GM19351 (cell line): ENCODE measurements at regions not wholly inside any gene's neighbourhood (a gene's known extent, or its start where the extent isn't known, plus 50 kb on each side); places are given as distances from the start of the nearest gene placed in this dataset.

Experiments used
- ATAC-seq: cut with Tn5 transposase; IDR thresholded peaks from one replicate; pipeline ENCODE4 v1.9.1; 2021; ENCODE audit warnings: mild to moderate bottlenecking, moderate library complexity; ENCODE audit not compliant: unreplicated experiment

DNA sequence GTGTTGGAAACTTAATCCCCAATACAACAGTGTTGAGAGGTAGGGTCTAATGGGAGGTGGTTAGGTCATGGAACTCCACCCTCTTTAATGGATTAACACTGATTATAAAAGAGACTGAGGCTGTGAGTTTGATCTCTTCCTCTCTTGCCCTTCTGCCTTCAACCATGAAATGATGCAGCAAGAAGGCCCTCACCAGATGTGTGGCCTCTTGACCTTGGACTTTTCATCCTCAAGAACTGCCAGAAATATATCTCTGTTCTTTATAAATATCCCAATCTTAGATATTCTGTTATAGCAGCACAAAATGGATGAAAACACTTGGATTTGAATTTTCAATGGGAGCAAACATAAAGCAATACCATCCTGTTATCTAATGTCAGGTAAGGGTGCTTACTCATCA, 67.6 kb downstream of the NMUR2 start:
- ATAC-seq = no peak

- ATAC-seq = no peak
Observed at GRCh38 chr5:152335461-152335860, 69.6 kb downstream of the NMUR2 start.

GRCh38 chr5:152332716-152333460, 72.2 kb downstream of the NMUR2 start:
- ATAC-seq = no peak

GRCh38 chr5:152331718-152332117, 73.4 kb downstream of the NMUR2 start:
- ATAC-seq = no peak

GRCh38 chr5:152331006-152331405, 74.1 kb downstream of the NMUR2 start:
- ATAC-seq = no peak

- no peak for ATAC-seq
Observed at GRCh38 chr5:152329761-152330283, 75.3 kb downstream of the NMUR2 start.

DNA sequence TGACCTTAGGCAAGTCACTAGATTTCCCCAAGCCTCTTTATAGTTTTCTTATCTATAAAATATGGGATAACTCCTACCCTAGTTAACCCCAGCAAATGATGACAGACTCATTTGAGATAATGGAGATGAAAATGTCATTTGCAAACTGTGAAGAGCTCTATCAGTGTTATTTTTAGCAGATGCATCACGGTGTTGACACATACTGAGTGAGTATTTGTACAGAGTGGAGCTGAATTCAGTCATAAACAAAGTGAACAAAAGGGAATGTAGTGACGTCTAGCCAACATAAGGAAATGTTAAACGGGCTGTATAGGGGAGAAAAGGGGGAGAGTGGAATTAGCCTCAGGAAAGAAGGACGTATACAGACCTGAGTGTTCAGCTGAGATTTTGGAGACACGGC, 75.9 kb downstream of the NMUR2 start:
- no peak for ATAC-seq

- no peak for ATAC-seq
Observed at GRCh38 chr5:152315942-152316341, 89.1 kb downstream of the NMUR2 start.

GRCh38 chr5:152314196-152314829, 90.8 kb downstream of the NMUR2 start:
- no peak for ATAC-seq

GRCh38 chr5:152309926-152310450, 95.1 kb downstream of the NMUR2 start:
- no peak for ATAC-seq

GRCh38 chr5:152306386-152306785, 98.7 kb downstream of the NMUR2 start:
- no peak for ATAC-seq

- no peak for ATAC-seq
Observed at GRCh38 chr5:152305525-152305924, 99.6 kb downstream of the NMUR2 start.

- ATAC-seq = no peak
Observed at GRCh38 chr5:152303841-152304240, 101.2 kb downstream of the NMUR2 start.

DNA sequence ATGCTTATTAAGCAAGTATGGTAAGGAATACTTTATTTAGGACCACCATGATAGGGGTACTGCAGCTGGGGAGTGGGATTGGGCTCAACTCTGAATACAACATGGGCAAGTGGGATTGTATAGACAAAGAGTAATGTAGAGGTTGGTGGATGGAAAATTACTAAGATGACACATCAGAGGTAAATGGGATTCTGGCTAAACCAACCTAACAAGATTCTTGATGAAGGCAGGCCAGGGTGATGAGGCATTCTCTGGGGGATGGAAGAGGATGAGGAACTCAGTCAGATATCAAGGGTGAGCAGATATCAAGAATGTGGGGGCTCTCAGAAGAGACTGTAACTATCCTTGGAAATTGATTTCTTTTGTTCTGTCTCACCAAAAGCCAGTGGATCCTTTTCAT, 107.2 kb downstream of the NMUR2 start:
- ATAC-seq = no peak

DNA sequence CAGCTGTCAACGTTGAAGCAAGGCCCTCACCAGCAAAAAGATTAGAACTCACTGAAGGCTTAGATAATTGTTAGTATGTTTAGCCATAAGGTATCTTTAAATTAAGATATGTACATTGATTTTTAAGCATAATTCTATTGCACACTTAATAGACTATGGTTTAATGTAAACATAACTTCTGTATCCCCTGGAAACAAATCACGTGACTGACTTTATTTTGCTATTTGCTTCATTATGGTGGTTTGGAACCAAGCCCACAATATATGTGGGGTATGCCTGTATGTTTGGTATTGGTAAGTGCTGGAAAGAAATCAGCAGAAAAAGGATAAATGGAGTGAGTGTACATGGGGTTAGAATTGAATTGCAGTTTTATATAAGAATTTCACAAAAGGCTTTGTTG, 111.9 kb downstream of the NMUR2 start:
- no peak for ATAC-seq

- ATAC-seq = no peak
Observed at GRCh38 chr5:152290181-152290580, 114.9 kb downstream of the NMUR2 start.

DNA sequence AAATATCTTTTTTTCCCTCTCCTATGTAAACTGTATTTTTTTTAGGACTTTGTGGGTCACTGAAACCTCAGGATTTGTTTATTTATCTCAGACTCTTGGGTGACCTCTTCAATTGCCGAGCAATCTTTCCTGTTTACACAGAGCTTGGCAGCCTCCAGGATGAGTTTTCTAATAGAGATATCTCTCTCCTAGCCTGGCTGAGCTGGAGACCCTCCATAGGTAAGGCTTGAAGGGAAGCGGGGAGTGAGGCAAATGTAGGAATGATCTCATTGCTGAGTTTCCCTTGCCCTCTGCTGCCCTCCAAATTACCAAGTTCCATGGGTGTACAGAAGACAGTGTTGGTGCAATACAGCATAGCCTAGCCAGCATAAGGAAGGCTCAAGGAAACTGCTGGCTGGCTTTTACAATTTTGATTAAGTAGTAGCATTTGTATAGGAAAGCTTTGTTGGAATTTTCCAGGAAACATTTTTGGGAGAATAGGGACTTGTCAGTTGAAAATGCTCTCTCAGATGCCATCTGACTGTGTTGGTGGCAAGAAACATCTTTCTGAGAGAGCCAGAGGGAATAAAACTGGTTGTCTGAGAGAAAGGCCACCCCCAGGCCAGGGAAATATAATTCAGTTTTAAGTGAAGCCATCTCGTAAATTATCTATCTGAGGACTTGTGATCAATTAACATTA, 116.0 kb downstream of the NMUR2 start:
- ATAC-seq = no peak

DNA sequence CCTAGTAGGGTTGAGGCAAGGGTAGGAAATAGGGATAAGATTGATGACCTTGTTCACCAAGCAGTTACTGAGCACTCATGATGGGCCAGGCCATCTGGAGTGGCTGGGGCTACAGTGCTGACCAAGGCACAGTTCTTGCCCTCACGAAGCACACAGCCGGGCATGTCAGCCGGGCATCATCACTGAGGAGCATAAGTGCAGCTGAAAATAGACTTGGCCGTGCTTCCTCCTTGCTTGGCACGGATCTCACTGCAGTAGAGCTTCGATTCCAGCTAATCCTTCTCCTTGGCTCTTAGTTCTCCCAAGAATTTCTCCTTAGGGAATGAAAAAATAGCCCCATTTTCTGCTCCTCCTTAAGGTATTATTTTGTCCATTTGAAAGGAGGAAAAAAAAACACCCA, 116.6 kb downstream of the NMUR2 start:
- no peak for ATAC-seq

DNA sequence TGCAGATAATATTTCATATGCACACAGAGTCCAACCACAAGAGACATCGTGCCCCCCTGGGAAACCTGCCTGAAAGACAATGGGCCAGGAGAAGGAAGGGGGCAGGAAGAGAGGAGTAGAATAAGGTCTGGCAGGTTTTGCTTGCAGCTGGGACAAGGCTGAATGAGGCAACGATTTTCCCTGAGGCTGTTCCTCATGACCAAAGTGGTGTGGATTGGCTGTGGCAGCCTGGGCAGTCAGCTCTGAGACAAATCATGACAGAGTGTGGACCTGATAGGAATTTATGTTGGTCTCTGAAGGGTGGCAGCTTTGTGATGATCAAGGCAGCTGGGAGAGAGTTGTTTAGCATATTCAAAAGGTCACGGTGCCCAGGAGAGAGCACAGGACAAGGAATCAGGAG, 119.3 kb downstream of the NMUR2 start:
- no peak for ATAC-seq

- ATAC-seq = no peak
Observed at GRCh38 chr5:152282331-152282730, 122.7 kb downstream of the NMUR2 start.

- no peak for ATAC-seq
Observed at GRCh38 chr5:152277936-152278335, 127.1 kb downstream of the NMUR2 start.

GRCh38 chr5:152274224-152274623, 130.9 kb downstream of the NMUR2 start:
- no peak for ATAC-seq
